ENCODE measurements at regions not wholly inside any gene's neighbourhood (a gene's known extent, or its start where the extent isn't known, plus 50 kb on each side); places are given as distances from the start of the nearest gene placed in this dataset.

DNA sequence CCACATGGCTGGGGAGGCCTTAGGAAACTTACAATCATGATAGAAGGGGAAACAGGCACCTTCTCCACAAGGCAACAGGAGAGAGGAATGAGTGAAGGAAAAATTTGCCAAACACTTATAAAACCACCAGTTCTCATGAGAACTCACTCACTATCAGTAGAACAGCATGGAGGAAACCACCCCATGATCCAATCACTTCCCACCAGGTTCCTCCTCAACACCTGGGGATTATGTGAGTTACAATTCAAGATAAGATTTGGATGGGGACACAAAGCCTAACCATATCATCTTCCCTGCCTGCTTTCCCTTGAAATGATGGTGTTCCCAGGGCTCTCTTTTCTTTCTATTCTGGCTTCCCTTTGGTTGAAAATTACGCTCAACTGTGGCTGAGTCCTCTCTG is 262.7 kb upstream of the HABP2 start:
- DNase-seq (ENCODE audit: extremely low spot score, unreplicated experiment): no peak
- H3K9me3 Mint-ChIP-seq (ENCODE audit: unreplicated experiment): no peaks in the 10 kb centered on the region
- H3K27me3 Mint-ChIP-seq (ENCODE audit: unreplicated experiment): no peaks in the 10 kb centered on the region
- H3K4me1 Mint-ChIP-seq (ENCODE audit: unreplicated experiment): peaks cover 27% of the 10 kb centered on the region
- H3K36me3 Mint-ChIP-seq (ENCODE audit: unreplicated experiment): no peaks in the 10 kb centered on the region
- TF ChIP-seq, protein P1, sequence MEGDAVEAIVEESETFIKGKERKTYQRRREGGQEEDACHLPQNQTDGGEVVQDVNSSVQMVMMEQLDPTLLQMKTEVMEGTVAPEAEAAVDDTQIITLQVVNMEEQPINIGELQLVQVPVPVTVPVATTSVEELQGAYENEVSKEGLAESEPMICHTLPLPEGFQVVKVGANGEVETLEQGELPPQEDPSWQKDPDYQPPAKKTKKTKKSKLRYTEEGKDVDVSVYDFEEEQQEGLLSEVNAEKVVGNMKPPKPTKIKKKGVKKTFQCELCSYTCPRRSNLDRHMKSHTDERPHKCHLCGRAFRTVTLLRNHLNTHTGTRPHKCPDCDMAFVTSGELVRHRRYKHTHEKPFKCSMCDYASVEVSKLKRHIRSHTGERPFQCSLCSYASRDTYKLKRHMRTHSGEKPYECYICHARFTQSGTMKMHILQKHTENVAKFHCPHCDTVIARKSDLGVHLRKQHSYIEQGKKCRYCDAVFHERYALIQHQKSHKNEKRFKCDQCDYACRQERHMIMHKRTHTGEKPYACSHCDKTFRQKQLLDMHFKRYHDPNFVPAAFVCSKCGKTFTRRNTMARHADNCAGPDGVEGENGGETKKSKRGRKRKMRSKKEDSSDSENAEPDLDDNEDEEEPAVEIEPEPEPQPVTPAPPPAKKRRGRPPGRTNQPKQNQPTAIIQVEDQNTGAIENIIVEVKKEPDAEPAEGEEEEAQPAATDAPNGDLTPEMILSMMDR (IDR thresholded peaks at IDR 0.05): no peak
- no peak overlapping the region for H3K27ac Mint-ChIP-seq (ENCODE audit: unreplicated experiment)
- H3K4me3 Mint-ChIP-seq (ENCODE audit: unreplicated experiment): no peak overlapping the region

DNA sequence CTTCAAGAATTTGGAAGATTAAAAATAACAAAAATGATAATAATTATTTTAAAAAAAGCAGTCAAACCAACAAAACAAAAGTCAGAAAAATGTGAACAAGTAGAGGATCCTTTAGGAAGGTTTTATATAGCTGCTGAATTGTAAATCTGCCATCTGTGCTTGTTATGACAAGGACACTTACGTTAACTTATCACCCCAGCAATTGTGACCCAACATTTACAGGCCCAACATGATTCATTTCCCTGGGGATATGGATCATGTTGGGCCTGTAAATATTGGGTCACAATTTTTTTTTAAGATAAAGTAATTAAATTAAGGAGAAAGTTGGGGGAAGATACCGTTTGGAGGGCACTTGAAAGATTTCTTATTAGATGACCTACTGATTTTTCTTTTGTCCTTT is 261.4 kb upstream of the HABP2 start:
- DNase-seq (ENCODE audit: extremely low spot score, unreplicated experiment): no peak
- H3K27me3 Mint-ChIP-seq (ENCODE audit: unreplicated experiment): no peaks in the 10 kb centered on the region
- no peak overlapping the region for H3K27ac Mint-ChIP-seq (ENCODE audit: unreplicated experiment)
- H3K36me3 Mint-ChIP-seq (ENCODE audit: unreplicated experiment): no peaks in the 10 kb centered on the region
- no peak overlapping the region for H3K4me3 Mint-ChIP-seq (ENCODE audit: unreplicated experiment)
- H3K4me1 Mint-ChIP-seq (ENCODE audit: unreplicated experiment): peaks cover 20% of the 10 kb centered on the region
- TF ChIP-seq, protein P1 (IDR thresholded peaks at IDR 0.05): no peak
- H3K9me3 Mint-ChIP-seq (ENCODE audit: unreplicated experiment): no peaks in the 10 kb centered on the region

DNA sequence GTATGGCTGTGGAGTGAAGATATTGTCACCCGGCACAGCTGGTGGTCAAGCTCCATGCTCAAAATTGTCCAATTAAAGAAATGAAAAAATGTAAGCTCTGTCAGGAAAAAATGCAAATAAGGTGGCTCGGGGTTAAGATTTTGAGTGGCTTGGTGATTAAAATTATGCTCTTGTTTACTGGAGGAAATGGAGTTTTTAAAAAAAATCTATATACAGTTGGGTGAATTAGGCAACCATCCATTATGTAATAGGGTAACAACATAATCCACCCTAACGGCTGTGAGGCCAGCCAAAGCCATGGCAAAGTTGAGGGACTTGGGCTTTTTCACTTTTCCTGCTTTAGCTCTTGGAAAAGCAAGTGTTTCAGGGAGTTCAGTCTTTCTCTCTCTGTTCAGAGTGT is 260.8 kb upstream of the HABP2 start:
- no peak for DNase-seq (ENCODE audit: extremely low spot score, unreplicated experiment)
- TF ChIP-seq, protein P1 (IDR thresholded peaks at IDR 0.05): no peak
- H3K4me3 Mint-ChIP-seq (ENCODE audit: unreplicated experiment): no peak overlapping the region
- H3K36me3 Mint-ChIP-seq (ENCODE audit: unreplicated experiment): no peaks in the 10 kb centered on the region
- no peaks in the 10 kb centered on the region for H3K27me3 Mint-ChIP-seq (ENCODE audit: unreplicated experiment)
- peak overlapping the region; percentile 3 for H3K27ac Mint-ChIP-seq (ENCODE audit: unreplicated experiment)
- H3K4me1 Mint-ChIP-seq (ENCODE audit: unreplicated experiment): peaks cover 22% of the 10 kb centered on the region
- H3K9me3 Mint-ChIP-seq (ENCODE audit: unreplicated experiment): no peaks in the 10 kb centered on the region

DNA sequence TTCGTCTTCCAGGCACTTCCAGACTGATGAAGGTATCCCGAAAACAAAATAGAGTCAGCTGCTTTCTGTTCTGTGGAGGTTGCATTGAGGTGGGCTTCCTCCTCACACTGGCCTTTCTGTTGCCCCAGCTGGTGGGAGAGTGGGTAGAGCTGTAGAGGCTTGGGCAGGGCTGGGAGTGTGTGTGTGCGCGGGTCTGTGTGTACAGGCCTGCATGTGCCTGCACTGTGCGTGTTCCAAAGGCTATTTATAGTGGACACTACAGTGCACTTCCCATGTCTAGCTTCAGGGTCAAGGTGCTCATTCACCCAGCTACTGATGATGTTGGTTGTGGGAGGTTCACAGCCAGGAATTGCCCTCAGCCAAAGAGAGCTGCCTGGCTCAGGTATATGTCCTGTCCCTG is 260.1 kb upstream of the HABP2 start:
- H3K9me3 Mint-ChIP-seq (ENCODE audit: unreplicated experiment): no peaks in the 10 kb centered on the region
- no peaks in the 10 kb centered on the region for H3K36me3 Mint-ChIP-seq (ENCODE audit: unreplicated experiment)
- TF ChIP-seq, protein P1 (IDR thresholded peaks at IDR 0.05): no peak
- H3K27ac Mint-ChIP-seq (ENCODE audit: unreplicated experiment): no peak overlapping the region
- H3K4me3 Mint-ChIP-seq (ENCODE audit: unreplicated experiment): no peak overlapping the region
- peaks cover 29% of the 10 kb centered on the region for H3K4me1 Mint-ChIP-seq (ENCODE audit: unreplicated experiment)
- DNase-seq (ENCODE audit: extremely low spot score, unreplicated experiment): no peak
- H3K27me3 Mint-ChIP-seq (ENCODE audit: unreplicated experiment): no peaks in the 10 kb centered on the region

DNA sequence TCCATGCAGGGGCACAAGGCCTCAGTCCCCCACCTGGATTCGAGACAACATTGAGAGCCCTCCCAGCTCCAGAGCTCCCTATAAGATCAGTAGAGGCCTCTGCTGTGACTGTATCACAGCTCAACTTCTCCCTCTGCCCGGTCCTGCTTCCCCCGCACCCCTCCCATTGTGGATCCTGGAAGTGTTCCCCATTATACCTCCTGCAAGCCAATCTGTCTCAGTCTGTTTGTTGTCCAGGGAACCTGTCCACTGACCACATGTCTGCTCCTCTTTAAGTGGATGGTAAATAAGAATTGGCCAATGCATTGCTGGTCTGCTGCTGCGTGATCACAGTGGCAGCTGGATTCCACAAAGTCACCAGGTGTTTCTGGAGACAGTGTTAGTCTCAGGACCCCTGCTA is 259.7 kb upstream of the HABP2 start:
- Mint-ChIP-seq H3K9me3 (ENCODE audit: unreplicated experiment) (no peaks in the 10 kb centered on the region), H3K4me3 (ENCODE audit: unreplicated experiment) (no peak overlapping the region), H3K27me3 (ENCODE audit: unreplicated experiment) (no peaks in the 10 kb centered on the region), H3K27ac (ENCODE audit: unreplicated experiment) (no peak overlapping the region), H3K4me1 (ENCODE audit: unreplicated experiment) (peaks cover 33% of the 10 kb centered on the region), H3K36me3 (ENCODE audit: unreplicated experiment) (no peaks in the 10 kb centered on the region)
- TF ChIP-seq, protein P1 (IDR thresholded peaks at IDR 0.05): no peak
- DNase-seq (ENCODE audit: extremely low spot score, unreplicated experiment): no peak

Data from osteocyte (in vitro differentiated cells).